GM10847 (cell line): ENCODE measurements at regions not wholly inside any gene's neighbourhood (a gene's known extent, or its start where the extent isn't known, plus 50 kb on each side); places are given as distances from the start of the nearest gene placed in this dataset.

Source experiments
- POLR2A ChIP-seq: IDR thresholded peaks from 2 replicates; pipeline ENCODE4 v1.6.1; 2011; ENCODE audit not compliant: insufficient read length; ENCODE audit errors: extremely low read depth

DNA sequence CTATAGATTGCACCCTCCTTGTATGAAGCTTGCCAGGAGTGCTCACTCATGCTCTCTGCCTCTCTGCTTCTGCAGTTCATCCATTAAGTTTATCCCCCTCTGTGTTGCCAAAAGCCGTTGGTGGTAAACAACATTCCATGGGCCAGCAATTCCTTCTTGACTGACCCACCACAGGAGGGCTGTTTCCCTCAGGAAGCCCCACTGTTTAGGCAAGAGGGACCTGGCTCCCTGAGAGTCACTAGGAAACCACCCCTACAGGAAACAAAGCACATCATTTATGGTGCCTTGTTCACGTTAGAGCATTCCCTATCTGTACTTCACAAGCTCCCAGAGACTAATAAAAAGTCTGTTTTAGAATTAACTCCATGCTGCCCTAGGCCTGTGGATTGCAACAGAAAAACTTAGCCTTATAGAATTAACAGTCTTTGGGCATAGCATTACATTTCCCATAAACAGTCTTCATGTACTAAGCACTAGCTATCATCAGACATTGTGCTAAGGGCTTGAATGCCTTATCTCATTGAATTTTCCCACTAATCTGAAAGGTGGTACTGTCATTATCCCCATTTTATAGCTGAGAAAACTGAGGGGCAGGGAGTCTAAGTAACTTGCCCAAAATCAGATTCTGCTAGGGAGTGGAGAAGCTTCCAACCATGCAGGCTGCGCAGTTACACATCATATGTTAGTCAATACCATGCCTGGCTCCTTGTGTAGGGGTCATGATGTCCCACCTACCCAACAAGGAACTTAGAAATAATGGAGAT, 149.9 kb downstream of the SHQ1 start:
- TF ChIP-seq POLR2A, result no peak

DNA sequence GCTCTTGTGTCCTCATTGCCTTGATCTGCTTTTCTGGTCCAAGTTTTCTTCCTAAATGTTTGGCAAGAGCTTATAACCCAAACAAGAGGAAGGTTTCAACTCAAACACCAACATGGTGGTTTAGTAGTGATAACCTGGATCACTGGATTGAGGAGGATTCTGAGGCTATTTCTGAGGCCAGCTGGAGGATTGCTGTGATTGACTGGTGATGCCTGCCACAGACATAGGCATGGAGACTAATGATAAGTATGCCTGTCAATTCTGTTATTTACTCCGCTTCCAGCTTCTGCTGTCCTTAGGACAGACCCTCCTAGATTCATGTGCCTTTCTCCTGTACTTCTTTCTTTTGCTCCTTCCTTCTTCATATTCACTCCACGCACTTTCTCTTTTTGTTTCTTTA, 150.5 kb downstream of the SHQ1 start:
- TF ChIP-seq POLR2A, result no peak

DNA sequence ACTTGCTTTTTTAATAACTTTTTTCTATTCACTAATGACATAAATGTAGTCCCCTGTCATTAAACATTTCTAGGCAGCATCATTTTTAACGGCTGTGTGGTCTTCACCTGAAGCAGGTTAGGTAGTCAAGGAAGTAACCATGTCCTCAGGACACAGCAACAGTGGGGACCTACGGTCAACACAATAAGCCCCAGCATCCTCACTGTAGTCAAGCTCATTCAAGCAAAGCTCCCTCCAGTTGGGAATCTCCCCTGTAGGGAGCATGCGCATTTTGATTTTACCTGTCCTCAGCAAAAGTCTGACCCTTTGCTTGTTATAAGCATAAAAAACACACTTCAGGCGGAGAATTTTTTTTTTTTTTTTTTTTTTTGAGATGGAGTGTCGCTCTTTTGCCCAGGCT, 151.4 kb downstream of the SHQ1 start:
- no peak for TF ChIP-seq POLR2A

DNA sequence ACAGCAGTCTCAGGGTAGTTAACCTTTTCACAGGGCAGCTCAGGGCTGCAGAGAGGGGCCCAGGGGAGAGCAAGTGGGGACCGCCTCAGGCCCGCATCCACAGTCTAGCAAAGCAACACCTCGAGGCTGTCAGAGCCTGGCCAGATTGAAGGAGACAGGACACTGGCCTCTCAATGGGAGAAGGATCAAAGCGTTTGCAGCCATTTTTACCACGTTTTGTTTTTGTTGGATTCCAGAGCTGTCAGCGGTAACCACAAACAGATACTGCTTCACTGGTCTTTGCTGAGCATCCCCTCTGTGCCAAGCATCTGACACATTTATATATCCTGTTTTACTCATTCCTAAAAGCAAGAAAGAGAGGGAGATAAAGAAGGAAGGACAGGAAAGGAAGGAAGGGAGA, 153.8 kb downstream of the SHQ1 start:
- TF ChIP-seq POLR2A, result no peak

DNA sequence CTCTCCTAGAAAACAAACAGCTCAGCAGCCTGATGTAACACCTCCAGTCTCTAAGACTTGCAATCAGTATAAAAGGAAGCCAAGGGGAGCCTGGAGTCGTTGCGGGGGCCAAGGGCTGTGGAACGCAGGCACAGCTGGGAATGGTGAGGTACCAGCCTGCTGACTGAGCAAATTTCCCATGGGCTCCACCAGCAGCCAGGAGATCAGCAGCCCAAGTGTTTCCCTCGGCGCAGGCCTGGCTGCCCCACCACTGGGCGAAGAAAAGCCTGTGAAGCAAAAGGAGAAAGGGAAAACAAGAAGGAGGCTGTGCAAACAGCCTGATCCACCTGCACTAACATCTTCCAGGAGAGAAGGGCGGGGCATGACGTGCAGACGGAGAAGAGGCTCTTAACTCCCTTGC, 155.3 kb downstream of the SHQ1 start:
- no peak for TF ChIP-seq POLR2A

- no peak for TF ChIP-seq POLR2A
These were observed 157.6 kb downstream of the SHQ1 start for GRCh38 chr3:72690629-72691028.

- no peak for TF ChIP-seq POLR2A
These were observed 165.3 kb downstream of the SHQ1 start for GRCh38 chr3:72682936-72683452.

GRCh38 chr3:72681598-72681997, 166.6 kb downstream of the SHQ1 start:
- TF ChIP-seq POLR2A, result no peak

GRCh38 chr3:72680766-72681165, 167.5 kb downstream of the SHQ1 start:
- no peak for TF ChIP-seq POLR2A

DNA sequence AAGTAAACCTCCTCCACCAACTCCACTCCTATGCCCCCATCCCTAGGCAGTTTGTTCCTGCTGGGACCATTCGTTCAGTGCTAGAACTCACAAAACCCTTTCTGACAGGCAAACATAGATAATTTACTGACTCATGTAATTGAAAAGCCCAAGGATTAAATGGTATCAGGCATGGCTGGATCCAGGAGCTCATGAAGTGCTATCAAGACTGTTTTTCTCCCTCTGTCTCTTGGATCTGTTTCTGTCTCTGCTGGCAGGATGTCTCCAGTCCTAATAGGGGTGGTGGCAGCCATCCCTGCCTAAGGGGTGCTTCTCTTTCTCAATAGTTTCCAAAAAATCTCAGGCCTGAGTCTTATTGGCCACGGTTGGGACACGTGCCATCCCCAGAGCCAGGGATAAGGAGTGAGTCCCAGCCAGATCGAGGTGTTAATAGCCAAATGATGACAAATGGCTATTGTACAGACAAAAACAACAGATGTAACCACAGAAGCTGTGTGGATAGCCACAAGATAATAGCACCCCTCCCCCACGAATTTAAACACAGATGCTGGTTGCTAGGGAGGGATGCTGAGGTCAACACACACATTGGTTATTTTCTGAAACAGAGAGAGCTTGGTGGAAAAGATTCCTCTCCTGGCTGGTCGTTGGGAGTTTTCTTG, 168.6 kb downstream of the SHQ1 start:
- TF ChIP-seq POLR2A, result no peak

DNA sequence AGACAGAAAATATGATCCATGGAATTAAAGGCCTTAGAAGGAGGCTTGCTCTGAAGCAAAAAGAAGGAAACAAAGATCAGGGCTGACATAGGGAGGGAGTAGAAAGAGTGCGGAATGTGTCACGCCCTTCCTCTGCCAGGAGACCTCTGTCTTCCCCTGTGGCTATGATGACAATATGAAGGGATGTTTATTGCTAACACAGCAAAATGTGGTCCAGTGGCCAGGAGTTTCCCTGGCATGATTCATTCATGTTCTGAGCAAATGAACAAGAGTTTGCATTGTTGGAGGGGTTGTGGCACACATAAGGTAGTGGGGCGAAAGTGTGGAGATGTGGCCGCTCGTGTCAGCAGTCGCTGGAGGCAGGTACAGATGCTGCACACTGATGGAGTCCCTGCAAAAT, 169.4 kb downstream of the SHQ1 start:
- no peak for TF ChIP-seq POLR2A

GRCh38 chr3:72678380-72678779, 169.9 kb downstream of the SHQ1 start:
- TF ChIP-seq POLR2A, result no peak

GRCh38 chr3:72675243-72675642, 173.0 kb downstream of the SHQ1 start:
- no peak for TF ChIP-seq POLR2A

- TF ChIP-seq POLR2A, result no peak
These were observed 175.1 kb downstream of the SHQ1 start for GRCh38 chr3:72673011-72673771.

GRCh38 chr3:72669224-72669623, 179.0 kb downstream of the SHQ1 start:
- TF ChIP-seq POLR2A, result no peak

DNA sequence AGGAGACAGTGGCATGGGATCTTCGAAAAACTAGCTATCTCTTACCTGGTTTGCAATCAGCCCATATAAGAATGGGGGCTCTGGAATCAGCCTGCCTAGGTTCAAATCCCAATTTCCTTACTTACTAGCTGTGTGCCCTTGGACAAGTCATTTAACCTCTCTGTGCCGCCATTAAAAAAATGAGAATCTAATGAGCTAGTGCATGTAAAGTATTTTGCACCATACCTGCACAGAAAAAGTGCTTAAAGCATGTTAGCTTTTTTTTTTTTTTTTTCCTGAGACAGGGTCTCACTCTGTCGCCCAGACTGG, 181.8 kb downstream of the SHQ1 start:
- no peak for TF ChIP-seq POLR2A
